ENCODE measurements at regions not wholly inside any gene's neighbourhood (a gene's known extent, or its start where the extent isn't known, plus 50 kb on each side); places are given as distances from the start of the nearest gene placed in this dataset.

DNA sequence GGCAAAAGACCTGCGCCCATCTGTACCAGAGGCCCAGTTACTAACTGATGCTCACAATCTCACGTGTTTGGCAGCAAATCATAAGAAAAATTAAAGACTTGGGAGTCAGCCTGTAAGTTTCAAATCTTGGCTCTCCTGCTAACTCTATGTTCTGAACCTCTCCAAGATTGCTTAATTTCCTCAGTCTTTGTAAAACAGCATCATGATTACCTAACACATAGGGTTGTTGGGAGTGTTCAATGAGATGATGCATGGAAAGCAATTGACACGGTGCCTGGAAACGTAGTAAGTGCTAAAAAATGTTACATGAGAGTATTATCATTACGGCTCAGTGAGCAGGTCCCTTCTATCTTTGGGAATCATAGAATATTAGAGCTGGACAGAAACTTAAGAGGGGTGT is 497.6 kb upstream of the TCF4 start:
- TF ChIP-seq, protein P1, sequence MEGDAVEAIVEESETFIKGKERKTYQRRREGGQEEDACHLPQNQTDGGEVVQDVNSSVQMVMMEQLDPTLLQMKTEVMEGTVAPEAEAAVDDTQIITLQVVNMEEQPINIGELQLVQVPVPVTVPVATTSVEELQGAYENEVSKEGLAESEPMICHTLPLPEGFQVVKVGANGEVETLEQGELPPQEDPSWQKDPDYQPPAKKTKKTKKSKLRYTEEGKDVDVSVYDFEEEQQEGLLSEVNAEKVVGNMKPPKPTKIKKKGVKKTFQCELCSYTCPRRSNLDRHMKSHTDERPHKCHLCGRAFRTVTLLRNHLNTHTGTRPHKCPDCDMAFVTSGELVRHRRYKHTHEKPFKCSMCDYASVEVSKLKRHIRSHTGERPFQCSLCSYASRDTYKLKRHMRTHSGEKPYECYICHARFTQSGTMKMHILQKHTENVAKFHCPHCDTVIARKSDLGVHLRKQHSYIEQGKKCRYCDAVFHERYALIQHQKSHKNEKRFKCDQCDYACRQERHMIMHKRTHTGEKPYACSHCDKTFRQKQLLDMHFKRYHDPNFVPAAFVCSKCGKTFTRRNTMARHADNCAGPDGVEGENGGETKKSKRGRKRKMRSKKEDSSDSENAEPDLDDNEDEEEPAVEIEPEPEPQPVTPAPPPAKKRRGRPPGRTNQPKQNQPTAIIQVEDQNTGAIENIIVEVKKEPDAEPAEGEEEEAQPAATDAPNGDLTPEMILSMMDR (IDR thresholded peaks at IDR 0.05 in 4 of 5, conservative IDR thresholded peaks at IDR 0.05 in 1 of 5), result no peak
- TF ChIP-seq POLR2A (IDR thresholded peaks at IDR 0.05), result no peak

Data from gastrocnemius medialis (tissue), 4 donors.